Activated CD8-positive, alpha-beta memory T cell treated with anti-CD3 and anti-CD28 coated beads, Interleukin-2, amount 10 ng/mL, durations not matched to agents 7 days and 5 days (primary cell): ENCODE measurements at regions not wholly inside any gene's neighbourhood (a gene's known extent, or its start where the extent isn't known, plus 50 kb on each side); places are given as distances from the start of the nearest gene placed in this dataset.
A peak's percentile ranks its signal among the peaks of the same experiment; 100 is the strongest.

ENCODE experiments used
- ATAC-seq: fragments of 150-1000 bp; cut with Tn5 transposase; one replicate; pipeline ENCODE4 v1.10.0; 2021; ENCODE audit warnings: moderate library complexity
- CTCF ChIA-PET: fragments of 350-600 bp; sonication (Branson Sonifier 250); formaldehyde crosslinking; loops from one replicate; lab custom pipeline; 2021; ENCODE audit warnings: antibody characterized with exemption; lab: Charles Lee
- DNase-seq: peaks from one replicate; pipeline ENCODE4 v3.0.0-alpha.2; 2020
- H3K27ac Mint-ChIP-seq: one replicate; pipeline ENCODE4 v1.8.0; 2021; ENCODE audit warnings: mild to moderate bottlenecking, mixed read lengths
- H3K27me3 Mint-ChIP-seq: one replicate; pipeline ENCODE4 v1.8.0; 2021; ENCODE audit warnings: mixed read lengths
- H3K36me3 Mint-ChIP-seq: one replicate; pipeline ENCODE4 v1.8.0; 2021; ENCODE audit warnings: mild to moderate bottlenecking, mixed read lengths
- H3K4me1 Mint-ChIP-seq: one replicate; pipeline ENCODE4 v1.8.0; 2021; ENCODE audit warnings: mixed read lengths
- H3K4me3 Mint-ChIP-seq: one replicate; pipeline ENCODE4 v1.8.0; 2021; ENCODE audit warnings: mild to moderate bottlenecking, moderate library complexity, mixed read lengths
- H3K9me3 Mint-ChIP-seq: one replicate; pipeline ENCODE4 v1.8.0; 2022; ENCODE audit warnings: low read depth, mixed read lengths

DNA sequence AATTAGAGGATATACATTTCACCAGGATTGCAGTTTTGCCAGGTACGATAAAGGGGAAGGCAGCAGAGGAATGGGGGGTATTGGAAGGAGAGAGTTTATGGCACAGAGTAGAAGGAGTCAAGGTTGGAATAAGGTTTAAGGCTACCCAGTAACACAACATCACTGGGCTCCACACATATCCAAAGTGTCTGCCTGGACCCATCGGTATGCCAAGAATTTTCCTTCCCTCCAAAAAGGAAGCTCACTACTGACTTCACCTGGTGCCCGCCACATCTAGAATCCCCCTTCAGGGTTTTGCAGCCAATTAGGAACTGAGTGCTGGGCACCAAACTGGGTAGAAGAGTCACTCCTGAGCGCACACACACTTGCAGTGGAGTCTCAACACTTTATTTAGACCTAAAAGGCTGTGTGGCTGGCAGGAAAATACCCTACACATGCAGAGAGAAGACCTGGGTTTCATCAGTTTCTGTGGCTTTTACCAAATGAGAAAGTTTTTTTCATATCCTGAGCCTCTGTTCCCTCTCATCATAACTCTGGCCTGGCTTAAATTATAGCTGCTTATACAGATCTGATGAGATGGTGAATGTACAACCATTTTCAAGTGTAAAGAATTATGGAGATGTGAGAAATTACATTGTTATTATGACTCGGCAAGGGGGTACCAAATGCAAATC lies 190.8 kb upstream of the LPP start:
- ATAC-seq (peak; percentile 50), DNase-seq (no peak)
- Mint-ChIP-seq H3K36me3 (no peaks in the 10 kb centered on the region), H3K9me3 (no peaks in the 10 kb centered on the region), H3K4me1 (peaks cover 12% of the 10 kb centered on the region), H3K27me3 (peaks cover 44% of the 10 kb centered on the region), H3K27ac (no peak overlapping the region), H3K4me3 (no peak overlapping the region)
- CTCF ChIA-PET, result interaction anchor here (1.4 to 2.0 kb wide), 3 partner anchors 12 to 224 kb away, joined by 3 to 5 read pairs (median 3); no protein-coding TSS in a partner anchor

- CTCF ChIA-PET, result interaction anchor here (1.5 kb wide), 1 partner anchor 225 kb away, joined by 3 read pairs; no protein-coding TSS in a partner anchor
- peaks cover 6% of the 10 kb centered on the region for H3K4me1 Mint-ChIP-seq
- no peak overlapping the region for H3K27ac Mint-ChIP-seq
- H3K9me3 Mint-ChIP-seq, result no peaks in the 10 kb centered on the region
- no peaks in the 10 kb centered on the region for H3K36me3 Mint-ChIP-seq
- DNase-seq, result no peak
- H3K27me3 Mint-ChIP-seq, result peaks cover 41% of the 10 kb centered on the region
- H3K4me3 Mint-ChIP-seq, result no peak overlapping the region
- ATAC-seq, result no peak
Observed at GRCh38 chr3:187963677-187964385, 190.1 kb upstream of the LPP start.

- no peak overlapping the region for H3K4me3 Mint-ChIP-seq
- no peaks in the 10 kb centered on the region for H3K36me3 Mint-ChIP-seq
- H3K9me3 Mint-ChIP-seq, result no peaks in the 10 kb centered on the region
- no peak overlapping the region for H3K27ac Mint-ChIP-seq
- peaks cover 2% of the 10 kb centered on the region for H3K4me1 Mint-ChIP-seq
- CTCF ChIA-PET, result interaction anchor here (0.9 to 1.4 kb wide), 2 partner anchors 9 to 10 kb away, joined by 3 read pairs; no protein-coding TSS in a partner anchor
- DNase-seq (no peak), ATAC-seq (no peak)
- peaks cover 41% of the 10 kb centered on the region for H3K27me3 Mint-ChIP-seq
Observed at GRCh38 chr3:187964760-187965159, 189.2 kb upstream of the LPP start.

DNA sequence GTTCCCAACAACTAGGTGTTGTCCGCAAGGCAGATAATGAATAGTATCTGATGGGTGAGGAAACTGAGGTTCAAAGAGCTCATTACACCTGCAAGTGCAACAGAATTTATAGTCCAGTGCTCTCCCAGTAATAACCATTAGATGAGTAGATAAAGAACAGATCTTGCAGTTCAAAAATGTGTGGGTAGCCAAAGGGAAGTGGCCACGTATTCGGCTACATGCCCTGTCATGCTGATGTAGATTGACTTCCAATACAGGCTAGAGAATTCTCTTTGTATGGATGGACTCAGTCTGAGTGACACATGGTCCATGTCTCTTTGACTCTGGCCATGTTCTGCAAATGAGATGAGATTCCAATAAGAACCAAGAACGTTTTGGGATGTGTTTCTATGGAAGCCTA lies 187.9 kb upstream of the LPP start:
- ATAC-seq (no peak), DNase-seq (no peak)
- H3K36me3 Mint-ChIP-seq, result no peaks in the 10 kb centered on the region
- H3K4me3 Mint-ChIP-seq, result no peak overlapping the region
- H3K27me3 Mint-ChIP-seq, result peaks cover 37% of the 10 kb centered on the region
- no peak overlapping the region for H3K27ac Mint-ChIP-seq
- H3K9me3 Mint-ChIP-seq, result no peaks in the 10 kb centered on the region
- H3K4me1 Mint-ChIP-seq, result peaks cover 2% of the 10 kb centered on the region
- CTCF ChIA-PET, result interaction anchor here (1.1 to 2.4 kb wide), 3 partner anchors 11 to 226 kb away, joined by 3 to 5 read pairs (median 3); no protein-coding TSS in a partner anchor

DNA sequence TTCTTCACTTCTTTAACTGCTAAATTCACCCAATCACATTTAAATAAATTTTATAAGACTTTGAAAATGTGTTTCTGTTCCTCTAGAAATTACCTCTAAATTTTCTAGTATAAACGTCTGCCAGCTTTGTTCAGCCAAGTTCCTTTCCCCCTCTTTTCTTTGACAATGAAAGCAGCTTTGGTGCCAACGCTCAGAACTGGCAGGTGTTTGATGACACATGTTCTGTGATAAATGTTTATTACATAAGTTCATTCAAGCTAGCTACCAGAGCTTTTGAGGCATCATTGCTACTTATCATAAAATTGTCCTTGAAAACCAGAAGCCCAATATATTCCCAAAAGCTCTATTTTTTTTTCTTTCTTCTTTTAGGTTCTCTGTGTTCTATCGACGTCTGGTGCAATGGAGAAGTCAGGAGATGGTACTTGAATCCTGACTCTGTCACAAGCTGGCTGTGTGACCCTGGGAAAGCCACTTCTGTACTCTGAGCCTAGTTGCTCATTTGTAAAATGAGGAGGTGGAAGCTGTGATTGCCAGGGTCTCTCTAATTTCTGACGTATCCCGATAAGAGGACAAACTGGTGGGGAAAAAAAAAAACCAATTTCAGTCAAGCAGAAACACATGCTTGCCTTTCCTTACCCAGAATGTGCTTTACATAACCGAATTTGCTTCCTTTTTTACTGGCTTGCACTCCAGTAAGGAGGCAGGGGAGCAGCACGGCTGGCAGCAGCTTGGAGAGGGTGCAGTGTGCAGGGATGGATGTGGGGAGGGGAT lies 187.1 kb upstream of the LPP start:
- DNase-seq, result no peak
- H3K9me3 Mint-ChIP-seq, result no peaks in the 10 kb centered on the region
- H3K36me3 Mint-ChIP-seq, result no peaks in the 10 kb centered on the region
- CTCF ChIA-PET, result interaction anchor here (0.7 to 2.4 kb wide), 4 partner anchors 27 to 1156 kb away, joined by 3 to 5 read pairs (median 4); no protein-coding TSS in a partner anchor
- no peak for ATAC-seq
- H3K27ac Mint-ChIP-seq, result no peak overlapping the region
- H3K4me1 Mint-ChIP-seq, result peaks cover 2% of the 10 kb centered on the region
- no peak overlapping the region for H3K4me3 Mint-ChIP-seq
- H3K27me3 Mint-ChIP-seq, result peaks cover 37% of the 10 kb centered on the region

GRCh38 chr3:187967993-187968392 lies 186.0 kb upstream of the LPP start:
- Mint-ChIP-seq H3K27ac (no peak overlapping the region), H3K36me3 (no peaks in the 10 kb centered on the region), H3K27me3 (peaks cover 37% of the 10 kb centered on the region), H3K4me1 (peaks cover 2% of the 10 kb centered on the region), H3K9me3 (no peaks in the 10 kb centered on the region), H3K4me3 (no peak overlapping the region)
- ATAC-seq (no peak), DNase-seq (no peak)
- CTCF ChIA-PET, result interaction anchor here (1.4 kb wide), 1 partner anchor 221 kb away, joined by 4 read pairs; no protein-coding TSS in a partner anchor

DNA sequence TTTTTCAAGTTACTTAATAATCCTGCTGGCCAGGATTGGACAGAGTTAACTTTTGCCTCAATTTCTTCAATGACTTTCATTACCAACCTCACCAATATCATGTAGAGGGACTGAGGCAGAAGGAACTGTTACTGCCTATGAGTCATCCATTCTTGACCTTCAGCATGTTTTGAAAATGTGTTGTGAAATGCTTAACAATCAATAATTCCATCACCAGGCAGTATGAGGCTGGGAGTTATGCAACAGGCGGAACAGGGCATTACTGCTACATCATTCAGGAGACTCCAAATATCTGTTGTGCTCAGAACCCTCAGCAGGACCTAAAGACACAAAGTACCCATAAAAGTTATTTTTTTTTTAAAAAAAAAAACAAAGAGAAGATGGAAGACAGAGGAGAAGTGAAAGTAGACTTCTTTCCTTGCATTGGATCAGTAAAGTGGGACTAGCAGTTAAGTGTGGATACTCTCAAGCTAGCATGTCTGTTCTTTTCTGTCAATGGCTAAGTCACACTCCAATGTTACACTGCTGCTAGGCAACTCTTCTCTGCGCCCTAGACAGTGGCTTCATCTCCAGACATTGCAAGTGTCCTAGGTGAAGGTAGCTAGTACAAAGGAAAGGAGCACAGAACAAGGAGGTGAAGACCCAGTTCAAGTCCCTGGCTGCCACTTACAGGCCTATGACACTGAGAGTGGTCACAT lies 184.9 kb upstream of the LPP start:
- H3K27me3 Mint-ChIP-seq, result peaks cover 27% of the 10 kb centered on the region
- ATAC-seq (no peak), DNase-seq (no peak)
- H3K36me3 Mint-ChIP-seq, result no peaks in the 10 kb centered on the region
- CTCF ChIA-PET, result no interaction called here
- H3K4me3 Mint-ChIP-seq, result no peak overlapping the region
- H3K9me3 Mint-ChIP-seq, result no peaks in the 10 kb centered on the region
- peaks cover 8% of the 10 kb centered on the region for H3K4me1 Mint-ChIP-seq
- no peak overlapping the region for H3K27ac Mint-ChIP-seq

- ATAC-seq (no peak), DNase-seq (no peak)
- Mint-ChIP-seq H3K27ac (no peak overlapping the region), H3K27me3 (peaks cover 25% of the 10 kb centered on the region), H3K4me1 (peaks cover 14% of the 10 kb centered on the region), H3K4me3 (no peak overlapping the region), H3K36me3 (no peaks in the 10 kb centered on the region), H3K9me3 (no peaks in the 10 kb centered on the region)
- CTCF ChIA-PET, result no interaction called here
Observed at GRCh38 chr3:187969581-187969950, 184.4 kb upstream of the LPP start.

DNA sequence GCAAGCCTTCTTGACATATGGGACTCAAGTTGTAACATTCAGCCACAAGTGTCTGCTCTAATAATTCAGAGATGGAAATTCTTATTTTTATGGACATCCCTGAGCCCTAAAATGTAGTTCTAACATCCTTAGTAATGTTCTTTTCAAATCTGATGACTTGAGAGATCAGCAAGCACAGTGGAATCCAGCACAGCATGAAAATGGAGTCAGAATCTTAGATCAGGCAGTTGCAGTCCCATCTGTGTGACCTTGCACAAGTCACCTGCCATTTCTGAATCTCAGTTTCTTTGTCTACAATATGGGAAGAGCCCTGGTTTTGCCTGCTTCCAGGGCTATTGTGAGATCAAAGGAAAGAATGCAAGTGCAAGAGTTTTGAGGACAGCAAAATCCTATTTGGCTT lies 183.9 kb upstream of the LPP start:
- CTCF ChIA-PET, result no interaction called here
- ATAC-seq, result no peak
- no peak for DNase-seq
- Mint-ChIP-seq H3K36me3 (no peaks in the 10 kb centered on the region), H3K4me3 (no peak overlapping the region), H3K4me1 (peaks cover 19% of the 10 kb centered on the region), H3K9me3 (no peaks in the 10 kb centered on the region), H3K27me3 (peaks cover 20% of the 10 kb centered on the region), H3K27ac (no peak overlapping the region)

- CTCF ChIA-PET, result no interaction called here
- Mint-ChIP-seq H3K27ac (no peak overlapping the region), H3K4me1 (peaks cover 32% of the 10 kb centered on the region), H3K27me3 (peaks cover 8% of the 10 kb centered on the region), H3K4me3 (no peak overlapping the region), H3K9me3 (no peaks in the 10 kb centered on the region), H3K36me3 (peaks cover 2% of the 10 kb centered on the region)
- DNase-seq, result no peak
- no peak for ATAC-seq
Observed at GRCh38 chr3:187971629-187972028, 182.3 kb upstream of the LPP start.

GRCh38 chr3:187972454-187972853 lies 181.5 kb upstream of the LPP start:
- ATAC-seq (no peak), DNase-seq (no peak)
- H3K9me3 Mint-ChIP-seq, result peaks cover 1% of the 10 kb centered on the region
- H3K4me1 Mint-ChIP-seq, result peaks cover 35% of the 10 kb centered on the region
- H3K27me3 Mint-ChIP-seq, result peaks cover 2% of the 10 kb centered on the region
- no peak overlapping the region for H3K4me3 Mint-ChIP-seq
- CTCF ChIA-PET, result interaction anchor here (0.7 to 4.6 kb wide), 4 partner anchors 10 to 225 kb away, joined by 3 to 37 read pairs (median 5); partner anchors contain the start of gene BCL6
- H3K36me3 Mint-ChIP-seq, result peaks cover 5% of the 10 kb centered on the region
- H3K27ac Mint-ChIP-seq, result no peak overlapping the region

GRCh38 chr3:187973977-187974870 lies 179.7 kb upstream of the LPP start:
- Mint-ChIP-seq H3K9me3 (peaks cover 4% of the 10 kb centered on the region), H3K36me3 (peaks cover 10% of the 10 kb centered on the region), H3K27ac (peak overlapping the region; percentile 89), H3K4me3 (peak overlapping the region; percentile 62), H3K4me1 (peaks cover 53% of the 10 kb centered on the region), H3K27me3 (no peaks in the 10 kb centered on the region)
- DNase-seq (peak; percentile 63), ATAC-seq (peak; percentile 37)
- CTCF ChIA-PET, result interaction anchor here (0.8 to 4.6 kb wide), 15 partner anchors 9 to 236 kb away, joined by 3 to 37 read pairs (median 3); partner anchors contain the start of gene BCL6
